HepG2 (cell line): ENCODE measurements at regions not wholly inside any gene's neighbourhood (a gene's known extent, or its start where the extent isn't known, plus 50 kb on each side); places are given as distances from the start of the nearest gene placed in this dataset.

Experiments
- ATAC-seq: fragments of 200-7000 bp; cut with Tn5 transposase; 3 replicates; pipeline ENCODE4 v1.9.1; 2020; ENCODE audit warnings: mild to moderate bottlenecking, moderate library complexity
- BruUV-seq: library from RNA; stranded (reverse); fragments of 400-500 nt; replicated peaks from 2 replicates; lab custom pipeline; 2021; lab: Mats Ljungman, UMichigan
- CTCF ChIA-PET: fragments of 300-600 bp; formaldehyde crosslinking; extraction: SDS; loops from one replicate; lab custom pipeline; 2021; ENCODE audit warnings: low total read pairs, inconsistent platforms, low intra/inter-chr PET ratio; lab: Yijun Ruan, JAX
- POLR2A ChIA-PET: fragments of 350-600 bp; sonication (Branson Sonifier 250); formaldehyde crosslinking; loops from one replicate; lab custom pipeline; 2020; ENCODE audit warnings: antibody characterized with exemption, inconsistent platforms; lab: Yijun Ruan, JAX
- DNase-seq: peaks from one replicate; pipeline ENCODE4 v3.0.0-alpha.2; 2015; ENCODE audit warnings: low spot score
- FAIRE-seq: peaks from 3 replicates; lab custom pipeline; 2011; peaks lifted over from hg19 to GRCh38; lab: Jason Lieb, UNC
- H2AFZ ChIP-seq: one replicate; pipeline ENCODE4 v1.6.1; 2011; ENCODE audit warnings: low read length, inconsistent platforms
- H3K27ac ChIP-seq: fragments of 300-600 bp; 3 replicates; pipeline ENCODE4 v1.8.0; 2011; ENCODE audit warnings: mixed run types, mild to moderate bottlenecking, mixed read lengths, low read length, inconsistent platforms; ENCODE audit not compliant: insufficient read depth; ENCODE audit errors: extremely low read length
- H3K27me3 ChIP-seq, 2 experiments: fragments of 200-600 bp in 1 of 2; 2 replicates in 1 of 2; 3 replicates in 1 of 2; pipeline versions ENCODE4 v1.6.0 to v1.8.0; 2011; ENCODE audit warnings: low read length in 2 of 2, mild to moderate bottlenecking in 2 of 2, moderate library complexity in 2 of 2, inconsistent platforms in 1 of 2; ENCODE audit not compliant: insufficient read depth in 2 of 2, control insufficient read depth in 1 of 2
- H3K36me3 ChIP-seq, 2 experiments: fragments of 200-600 bp in 1 of 2; replicated peaks in 1 of 2; 2 replicates in 1 of 2; 3 replicates in 1 of 2; pipeline versions ENCODE4 v1.5.1 to v1.8.0; 2011; ENCODE audit warnings: low read length in 2 of 2, inconsistent platforms in 1 of 2; ENCODE audit not compliant: insufficient read depth in 2 of 2, control insufficient read depth in 1 of 2
- H3K4me1 ChIP-seq: 2 replicates; pipeline ENCODE4 v1.5.1; 2012; ENCODE audit warnings: low read length, inconsistent platforms; ENCODE audit not compliant: insufficient read depth
- H3K4me2 ChIP-seq: 2 replicates; pipeline ENCODE4 v1.6.0; 2011; ENCODE audit warnings: low read depth, low read length, inconsistent platforms
- H3K4me3 ChIP-seq, 3 experiments: fragments of 200-600 bp in 1 of 3; sonication (generic), shearing (Covaris generic) in 1 of 3; replicated peaks in 1 of 3; 2 replicates each; pipeline ENCODE4 v1.5.1; 2011 to 2016; ENCODE audit warnings: low read length in 3 of 3, inconsistent platforms in 2 of 3, low read depth in 2 of 3, mild to moderate bottlenecking in 2 of 3, control low read depth in 1 of 3, mixed read lengths in 1 of 3; ENCODE audit not compliant: insufficient read depth in 1 of 3
- H3K79me2 ChIP-seq: one replicate; pipeline ENCODE4 v1.6.1; 2011; ENCODE audit warnings: low read length, inconsistent platforms; ENCODE audit not compliant: insufficient read depth
- H3K9ac ChIP-seq: 2 replicates; pipeline ENCODE4 v1.6.0; 2011; ENCODE audit warnings: mild to moderate bottlenecking, low read depth, low read length, inconsistent platforms; ENCODE audit not compliant: insufficient read depth
- H3K9me3 ChIP-seq: 2 replicates; pipeline ENCODE4 v1.5.1; 2012; ENCODE audit warnings: mild to moderate bottlenecking, low read length
- H4K20me1 ChIP-seq: 2 replicates; pipeline ENCODE4 v1.6.0; 2011; ENCODE audit warnings: inconsistent platforms, mild to moderate bottlenecking, low read length, moderate library complexity; ENCODE audit not compliant: insufficient read depth
- ERF ChIP-seq: IDR thresholded peaks from 2 replicates; pipeline ENCODE4 v1.6.1; 2018; ENCODE audit warnings: missing biosample characterization, missing genetic modification reagents
- RBM22 ChIP-seq: fragments of 200-400 bp; formaldehyde crosslinking; optimal IDR thresholded peaks from 2 replicates; pipeline ENCODE3; 2017; ENCODE audit warnings: mild to moderate bottlenecking, low read length, moderate library complexity
- TBP ChIP-seq: sonication (generic); formaldehyde crosslinking; IDR thresholded peaks from 2 replicates; pipeline ENCODE4 v1.5.0; 2020; ENCODE audit warnings: missing genetic modification reagents
- ZIK1 ChIP-seq: sonication (generic); formaldehyde crosslinking; IDR thresholded peaks from 2 replicates; pipeline ENCODE4 v1.5.0; 2020; ENCODE audit warnings: mild to moderate bottlenecking, low read depth, missing genetic modification reagents, borderline replicate concordance
- ZNF354B ChIP-seq: sonication (generic); formaldehyde crosslinking; IDR thresholded peaks from 2 replicates; pipeline ENCODE4 v1.8.0; 2022; ENCODE audit warnings: mild to moderate bottlenecking, missing genetic modification reagents
- ZNF768 ChIP-seq: sonication (generic); formaldehyde crosslinking; IDR thresholded peaks from 2 replicates; pipeline ENCODE4 v1.4.0; 2020; ENCODE audit warnings: missing genetic modification reagents
- ZNF775 ChIP-seq: sonication (generic); formaldehyde crosslinking; IDR thresholded peaks from 2 replicates; pipeline ENCODE4 v1.4.0; 2020; ENCODE audit warnings: missing genetic modification reagents, mild to moderate bottlenecking, moderate library complexity, borderline replicate concordance
- ZNF883 ChIP-seq: sonication (generic); formaldehyde crosslinking; IDR thresholded peaks from 2 replicates; pipeline ENCODE4 v1.5.1; 2020; ENCODE audit warnings: mild to moderate bottlenecking, missing genetic modification reagents; ENCODE audit errors: not compliant biosample characterization
- WGBS: methylation state at CpG from one replicate; pipeline ENCODE4 v1.1.6; 2017; ENCODE audit warnings: low lambda C conversion rate; 5-methylcytosine and 5-hydroxymethylcytosine counted together
- in situ Hi-C: cut with HindIII; loops from 2 replicates; pipeline ENCODE4 v1.10.0; 2017; ENCODE audit warnings: low pct_unique_long_range_greater_than_20kb; ENCODE audit not compliant: extremely low pct_ligation_motif_present
- intact Hi-C: fragments of 100-400 bp; cut with micrococcal nuclease; formaldehyde crosslinking; loops from one replicate; pipeline ENCODE4 v1.10.0; 2022; ENCODE audit not compliant: unreplicated experiment
- TF ChIP-seq, protein P1 (sequence below): sonication (generic); formaldehyde crosslinking; IDR thresholded peaks from 2 replicates; pipeline ENCODE4 v1.8.0; 2022; ENCODE audit warnings: mild to moderate bottlenecking, missing genetic modification reagents, moderate library complexity
- TF ChIP-seq, protein P2 (sequence below): IDR thresholded peaks from 2 replicates; pipeline ENCODE4 v1.6.1; 2012; ENCODE audit warnings: low read depth, low read length, improper control_type of control experiment
- TF ChIP-seq, protein P3 (sequence below): sonication (generic); formaldehyde crosslinking; IDR thresholded peaks from 2 replicates; pipeline ENCODE4 v1.5.0; 2020; ENCODE audit warnings: mild to moderate bottlenecking, missing genetic modification reagents
- TF ChIP-seq, protein P4 (sequence below): sonication (generic); formaldehyde crosslinking; conservative IDR thresholded peaks from 2 replicates; pipeline ENCODE4 v1.4.0; 2020; ENCODE audit warnings: missing genetic modification reagents

DNA sequence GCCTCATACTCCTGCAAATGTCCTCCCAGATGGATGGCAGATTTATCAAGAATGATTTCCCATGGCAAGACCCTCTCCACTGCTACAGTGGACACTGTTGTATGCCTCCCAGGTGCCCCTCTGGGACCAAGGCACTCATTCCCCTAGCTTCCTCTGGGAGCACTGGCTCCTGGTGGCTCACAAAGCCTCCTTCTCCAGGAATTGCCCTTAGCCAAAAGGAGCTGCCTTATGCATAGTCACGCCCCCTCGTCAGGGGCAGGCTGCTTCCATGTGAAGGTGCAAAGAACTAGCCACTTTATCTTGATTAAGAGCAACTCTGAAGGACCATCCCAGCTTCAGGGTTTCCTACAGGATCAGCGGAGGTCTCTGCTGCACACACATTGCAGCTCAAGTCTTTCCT is 358.1 kb downstream of the CDK5RAP2 start (continued):
- TF ChIP-seq, protein P1, sequence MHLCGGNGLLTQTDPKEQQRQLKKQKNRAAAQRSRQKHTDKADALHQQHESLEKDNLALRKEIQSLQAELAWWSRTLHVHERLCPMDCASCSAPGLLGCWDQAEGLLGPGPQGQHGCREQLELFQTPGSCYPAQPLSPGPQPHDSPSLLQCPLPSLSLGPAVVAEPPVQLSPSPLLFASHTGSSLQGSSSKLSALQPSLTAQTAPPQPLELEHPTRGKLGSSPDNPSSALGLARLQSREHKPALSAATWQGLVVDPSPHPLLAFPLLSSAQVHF (CRISPR knock-in tag) = no peak
- TF ChIP-seq TBP (CRISPR knock-in tag) (no peak), ZIK1 (no peak), ZNF354B (CRISPR knock-in tag) (no peak), RBM22 (no peak), ZNF768 (CRISPR knock-in tag) (no peak)
- TF ChIP-seq, protein P2, sequence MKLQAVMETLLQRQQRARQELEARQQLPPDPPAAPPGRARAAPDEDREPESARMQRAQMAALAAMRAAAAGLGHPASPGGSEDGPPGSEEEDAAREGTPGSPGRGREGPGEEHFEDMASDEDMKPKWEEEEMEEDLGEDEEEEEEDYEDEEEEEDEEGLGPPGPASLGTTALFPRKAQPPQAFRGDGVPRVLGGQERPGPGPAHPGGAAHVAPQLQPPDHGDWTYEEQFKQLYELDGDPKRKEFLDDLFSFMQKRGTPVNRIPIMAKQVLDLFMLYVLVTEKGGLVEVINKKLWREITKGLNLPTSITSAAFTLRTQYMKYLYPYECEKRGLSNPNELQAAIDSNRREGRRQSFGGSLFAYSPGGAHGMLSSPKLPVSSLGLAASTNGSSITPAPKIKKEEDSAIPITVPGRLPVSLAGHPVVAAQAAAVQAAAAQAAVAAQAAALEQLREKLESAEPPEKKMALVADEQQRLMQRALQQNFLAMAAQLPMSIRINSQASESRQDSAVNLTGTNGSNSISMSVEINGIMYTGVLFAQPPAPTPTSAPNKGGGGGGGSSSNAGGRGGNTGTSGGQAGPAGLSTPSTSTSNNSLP = no peak

DNA sequence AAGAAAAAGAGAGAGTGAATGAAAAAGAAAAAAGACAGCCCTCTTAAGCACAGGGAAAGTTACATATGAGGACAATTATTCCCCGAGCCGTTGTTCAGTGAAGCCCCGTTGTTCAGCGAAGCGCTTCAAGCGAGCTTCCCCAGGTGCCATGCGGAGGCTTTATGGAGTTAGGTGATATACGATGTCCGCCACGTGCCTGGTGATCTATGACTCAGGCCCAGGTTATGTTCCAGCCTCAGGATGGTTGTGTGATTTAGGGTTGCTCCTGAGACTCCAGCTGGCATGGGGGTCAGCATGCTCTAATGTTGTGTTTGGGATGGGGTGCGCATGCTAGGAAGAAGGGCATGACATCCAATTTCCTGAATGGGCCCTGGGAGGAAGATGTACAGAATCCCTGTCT is 365.6 kb downstream of the CDK5RAP2 start:
- H3K4me3 ChIP-seq = no peak overlapping the region
- no peak for FAIRE-seq
- no peaks in the 10 kb centered on the region for H3K4me1 ChIP-seq
- no peak overlapping the region for H3K4me2 ChIP-seq
- POLR2A ChIA-PET = no interaction called here
- no peak for ATAC-seq
- WGBS = 63% methylated on average over 7 of the region's 11 CpGs
- intact Hi-C loops (no loop called here), in situ Hi-C loops (no loop called here)
- no peaks in the 10 kb centered on the region for H3K9me3 ChIP-seq
- H4K20me1 ChIP-seq = no peaks in the 10 kb centered on the region
- no peak for DNase-seq
- CTCF ChIA-PET = no interaction called here
- no peaks in the 10 kb centered on the region for H3K36me3 ChIP-seq
- H2AFZ ChIP-seq = no peak overlapping the region
- H3K79me2 ChIP-seq = no peaks in the 10 kb centered on the region
- no peaks in the 10 kb centered on the region; a peak in 1 of 5 replicates for H3K27me3 ChIP-seq
- no TSS peak for BruUV-seq
- no peak overlapping the region for H3K9ac ChIP-seq
- H3K27ac ChIP-seq = no peak overlapping the region
- no peak for TF ChIP-seq ZNF883 (CRISPR knock-in tag)
- TF ChIP-seq, protein P3, sequence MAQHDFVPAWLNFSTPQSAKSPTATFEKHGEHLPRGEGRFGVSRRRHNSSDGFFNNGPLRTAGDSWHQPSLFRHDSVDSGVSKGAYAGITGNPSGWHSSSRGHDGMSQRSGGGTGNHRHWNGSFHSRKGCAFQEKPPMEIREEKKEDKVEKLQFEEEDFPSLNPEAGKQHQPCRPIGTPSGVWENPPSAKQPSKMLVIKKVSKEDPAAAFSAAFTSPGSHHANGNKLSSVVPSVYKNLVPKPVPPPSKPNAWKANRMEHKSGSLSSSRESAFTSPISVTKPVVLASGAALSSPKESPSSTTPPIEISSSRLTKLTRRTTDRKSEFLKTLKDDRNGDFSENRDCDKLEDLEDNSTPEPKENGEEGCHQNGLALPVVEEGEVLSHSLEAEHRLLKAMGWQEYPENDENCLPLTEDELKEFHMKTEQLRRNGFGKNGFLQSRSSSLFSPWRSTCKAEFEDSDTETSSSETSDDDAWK (CRISPR knock-in tag) = no peak
- TF ChIP-seq, protein P4, sequence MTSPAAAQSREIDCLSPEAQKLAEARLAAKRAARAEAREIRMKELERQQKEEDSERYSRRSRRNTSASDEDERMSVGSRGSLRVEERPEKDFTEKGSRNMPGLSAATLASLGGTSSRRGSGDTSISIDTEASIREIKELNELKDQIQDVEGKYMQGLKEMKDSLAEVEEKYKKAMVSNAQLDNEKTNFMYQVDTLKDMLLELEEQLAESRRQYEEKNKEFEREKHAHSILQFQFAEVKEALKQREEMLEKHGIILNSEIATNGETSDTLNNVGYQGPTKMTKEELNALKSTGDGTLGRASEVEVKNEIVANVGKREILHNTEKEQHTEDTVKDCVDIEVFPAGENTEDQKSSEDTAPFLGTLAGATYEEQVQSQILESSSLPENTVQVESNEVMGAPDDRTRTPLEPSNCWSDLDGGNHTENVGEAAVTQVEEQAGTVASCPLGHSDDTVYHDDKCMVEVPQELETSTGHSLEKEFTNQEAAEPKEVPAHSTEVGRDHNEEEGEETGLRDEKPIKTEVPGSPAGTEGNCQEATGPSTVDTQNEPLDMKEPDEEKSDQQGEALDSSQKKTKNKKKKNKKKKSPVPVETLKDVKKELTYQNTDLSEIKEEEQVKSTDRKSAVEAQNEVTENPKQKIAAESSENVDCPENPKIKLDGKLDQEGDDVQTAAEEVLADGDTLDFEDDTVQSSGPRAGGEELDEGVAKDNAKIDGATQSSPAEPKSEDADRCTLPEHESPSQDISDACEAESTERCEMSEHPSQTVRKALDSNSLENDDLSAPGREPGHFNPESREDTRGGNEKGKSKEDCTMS (CRISPR knock-in tag) = no peak
- TF ChIP-seq ZNF775 (CRISPR knock-in tag) = no peak
- TF ChIP-seq ERF (CRISPR knock-in tag) = no peak
